ENCODE measurements at regions not wholly inside any gene's neighbourhood (a gene's known extent, or its start where the extent isn't known, plus 50 kb on each side); places are given as distances from the start of the nearest gene placed in this dataset.

DNA sequence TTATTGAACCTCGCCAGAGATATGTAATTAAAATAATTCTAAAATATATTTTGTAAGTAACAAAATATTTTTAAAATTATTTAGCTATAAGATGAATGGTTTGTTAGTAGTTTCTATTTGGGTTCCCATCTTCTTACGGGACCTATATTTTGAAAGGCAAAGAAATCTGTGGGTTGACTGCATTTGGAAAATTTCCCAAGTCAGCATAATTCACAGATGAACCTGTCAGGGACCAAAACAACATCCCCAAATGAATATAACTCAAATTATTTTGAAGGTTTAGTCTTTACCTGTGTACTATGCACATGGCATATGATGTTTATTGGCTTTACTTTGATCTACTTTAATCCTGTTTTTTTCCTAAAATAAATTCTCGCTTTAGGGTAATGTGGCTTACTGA lies 607.4 kb upstream of the JAG1 start:
- TF ChIP-seq EZH2 (IDR thresholded peaks at IDR 0.05; ENCODE audit: low read depth, low read length, severe bottlenecking): no peak
- TF ChIP-seq POLR2A (IDR thresholded peaks at IDR 0.05; ENCODE audit: control extremely low read depth in 1 of 2, low read depth in 2 of 2, low read length in 2 of 2): no peak
- TF ChIP-seq CHD1 (IDR thresholded peaks at IDR 0.05; ENCODE audit: low read depth, low read length): no peak
- no peak for TF ChIP-seq EP300 (IDR thresholded peaks at IDR 0.05; ENCODE audit: borderline replicate concordance in 1 of 2, low read depth in 2 of 2, low read length in 2 of 2)
- no peak for TF ChIP-seq ZNF274 (IDR thresholded peaks at IDR 0.05; ENCODE audit: borderline replicate concordance, extremely low read depth, low read length)
- TF ChIP-seq, protein P1, sequence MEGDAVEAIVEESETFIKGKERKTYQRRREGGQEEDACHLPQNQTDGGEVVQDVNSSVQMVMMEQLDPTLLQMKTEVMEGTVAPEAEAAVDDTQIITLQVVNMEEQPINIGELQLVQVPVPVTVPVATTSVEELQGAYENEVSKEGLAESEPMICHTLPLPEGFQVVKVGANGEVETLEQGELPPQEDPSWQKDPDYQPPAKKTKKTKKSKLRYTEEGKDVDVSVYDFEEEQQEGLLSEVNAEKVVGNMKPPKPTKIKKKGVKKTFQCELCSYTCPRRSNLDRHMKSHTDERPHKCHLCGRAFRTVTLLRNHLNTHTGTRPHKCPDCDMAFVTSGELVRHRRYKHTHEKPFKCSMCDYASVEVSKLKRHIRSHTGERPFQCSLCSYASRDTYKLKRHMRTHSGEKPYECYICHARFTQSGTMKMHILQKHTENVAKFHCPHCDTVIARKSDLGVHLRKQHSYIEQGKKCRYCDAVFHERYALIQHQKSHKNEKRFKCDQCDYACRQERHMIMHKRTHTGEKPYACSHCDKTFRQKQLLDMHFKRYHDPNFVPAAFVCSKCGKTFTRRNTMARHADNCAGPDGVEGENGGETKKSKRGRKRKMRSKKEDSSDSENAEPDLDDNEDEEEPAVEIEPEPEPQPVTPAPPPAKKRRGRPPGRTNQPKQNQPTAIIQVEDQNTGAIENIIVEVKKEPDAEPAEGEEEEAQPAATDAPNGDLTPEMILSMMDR (IDR thresholded peaks at IDR 0.05; ENCODE audit: control extremely low read depth in 1 of 3, insufficient read depth in 1 of 3, low read depth in 1 of 3, low read length in 3 of 3): no peak

Data from H1 (cell line).